Panc1 (cell line): ENCODE measurements at regions not wholly inside any gene's neighbourhood (a gene's known extent, or its start where the extent isn't known, plus 50 kb on each side); places are given as distances from the start of the nearest gene placed in this dataset.

Source experiments
- ATAC-seq: fragments of 200-7000 bp; cut with Tn5 transposase; 2 replicates; pipeline ENCODE4 v1.9.1; 2020; ENCODE audit warnings: mild to moderate bottlenecking, moderate library complexity
- BruUV-seq: library from RNA; stranded (reverse); fragments of 400-500 nt; replicated peaks from 2 replicates; lab custom pipeline; 2021; lab: Mats Ljungman, UMichigan
- CTCF ChIA-PET: fragments of 300-600 bp; sonication (Branson Sonifier 250); formaldehyde crosslinking; loops from one replicate; lab custom pipeline; 2022; ENCODE audit warnings: antibody characterized with exemption; lab: Charles Lee
- POLR2A ChIA-PET: fragments of 300-600 bp; sonication (Branson Sonifier 250); formaldehyde crosslinking; loops from one replicate; lab custom pipeline; 2022; ENCODE audit warnings: antibody characterized with exemption; lab: Charles Lee
- DNase-seq: peaks from one replicate; pipeline ENCODE4 v3.0.0-alpha.2; 2010; ENCODE audit warnings: low read depth, low spot score
- H3K27ac ChIP-seq: 2 replicates; pipeline ENCODE4 v1.5.1; 2011; ENCODE audit warnings: mild to moderate bottlenecking, low read length, inconsistent platforms
- H3K27me3 ChIP-seq: fragments of 200-500 bp; sonication (Bioruptor generic); 2 replicates; pipeline ENCODE4 v1.6.0; 2014; ENCODE audit warnings: low read length, inconsistent platforms; ENCODE audit not compliant: control insufficient read depth, insufficient read depth
- H3K36me3 ChIP-seq: fragments of 200-500 bp; sonication (Bioruptor generic); 2 replicates; pipeline ENCODE4 v1.5.1; 2014; ENCODE audit warnings: inconsistent platforms, mild to moderate bottlenecking, low read length, moderate library complexity; ENCODE audit not compliant: control insufficient read depth, insufficient read depth
- H3K4me1 ChIP-seq: 2 replicates; pipeline ENCODE4 v1.5.1; 2011; ENCODE audit warnings: inconsistent platforms, mild to moderate bottlenecking, low read length, moderate library complexity; ENCODE audit not compliant: control insufficient read depth, insufficient read depth
- H3K4me3 ChIP-seq, 2 experiments: 2 replicates each; pipeline ENCODE4 v1.5.1; 2011 to 2012; ENCODE audit warnings: low read depth in 2 of 2, low read length in 2 of 2, mild to moderate bottlenecking in 2 of 2, inconsistent platforms in 1 of 2, moderate library complexity in 1 of 2
- H3K9me3 ChIP-seq: fragments of 200-500 bp; sonication (Bioruptor generic); 2 replicates; pipeline ENCODE4 v1.5.1; 2014; ENCODE audit warnings: low read depth, mild to moderate bottlenecking, inconsistent platforms, low read length, moderate library complexity; ENCODE audit not compliant: control insufficient read depth, insufficient read depth
- POLR2AphosphoS5 ChIP-seq: IDR thresholded peaks from 2 replicates; pipeline ENCODE4 v1.6.1; 2012; ENCODE audit warnings: mild to moderate bottlenecking, low read depth, low read length, moderate library complexity
- SIN3A ChIP-seq: IDR thresholded peaks from 2 replicates; pipeline ENCODE4 v1.6.1; 2012; ENCODE audit warnings: low read depth, mild to moderate bottlenecking, low read length, moderate library complexity, borderline replicate concordance; ENCODE audit not compliant: insufficient read depth
- TCF7L2 ChIP-seq: IDR thresholded peaks from 2 replicates; pipeline ENCODE4 v1.6.1; 2011; ENCODE audit warnings: mild to moderate bottlenecking, low read depth, low read length, inconsistent platforms
- in situ Hi-C: cut with HindIII; loops from 2 replicates; pipeline ENCODE4 v1.10.0; 2016; ENCODE audit warnings: low sequenced_read_pairs, low pct_unique_long_range_greater_than_20kb
- intact Hi-C: fragments of 100-400 bp; cut with micrococcal nuclease; formaldehyde crosslinking; loops from one replicate; pipeline ENCODE4 v1.10.0; 2022; ENCODE audit not compliant: unreplicated experiment
- TF ChIP-seq, protein P1 (sequence below): fragments of 450-650 bp; IDR thresholded peaks from 2 replicates; pipeline ENCODE4 v1.5.1; 2017; ENCODE audit warnings: mild to moderate bottlenecking
- TF ChIP-seq, protein P2 (sequence below), 2 experiments: IDR thresholded peaks; 2 replicates each; pipeline ENCODE4 v1.6.1; 2011 to 2012; ENCODE audit warnings: low read depth in 2 of 2, control low read depth in 1 of 2, low read length in 1 of 2, mild to moderate bottlenecking in 1 of 2, moderate library complexity in 1 of 2; ENCODE audit not compliant: insufficient read depth in 1 of 2

DNA sequence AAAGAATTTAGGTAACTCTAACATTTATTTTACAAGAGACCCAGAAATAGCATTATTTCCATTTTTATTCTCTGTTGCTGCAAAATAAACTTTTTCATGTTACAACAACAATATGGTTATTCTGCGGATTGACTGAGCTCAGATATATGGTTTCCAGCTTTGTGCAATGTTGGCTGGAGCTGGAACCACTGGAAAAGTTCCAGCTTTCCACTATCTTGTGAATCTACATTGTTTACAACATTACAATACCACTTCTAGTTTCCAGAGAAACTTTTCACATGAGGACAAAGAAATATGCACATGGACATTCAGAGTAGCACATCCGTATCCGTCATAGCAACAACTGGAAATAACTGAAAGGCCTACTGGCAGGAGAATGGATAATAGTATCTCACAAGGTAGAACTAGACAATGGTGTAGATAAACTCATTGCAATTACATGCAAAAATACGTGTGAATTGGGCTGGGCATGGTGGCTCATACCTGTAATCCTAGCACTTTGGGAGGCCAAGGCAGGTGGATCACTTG, 436.1 kb upstream of the ADAMTS16 start:
- CTCF ChIA-PET, result no interaction called here
- TF ChIP-seq, protein P1, sequence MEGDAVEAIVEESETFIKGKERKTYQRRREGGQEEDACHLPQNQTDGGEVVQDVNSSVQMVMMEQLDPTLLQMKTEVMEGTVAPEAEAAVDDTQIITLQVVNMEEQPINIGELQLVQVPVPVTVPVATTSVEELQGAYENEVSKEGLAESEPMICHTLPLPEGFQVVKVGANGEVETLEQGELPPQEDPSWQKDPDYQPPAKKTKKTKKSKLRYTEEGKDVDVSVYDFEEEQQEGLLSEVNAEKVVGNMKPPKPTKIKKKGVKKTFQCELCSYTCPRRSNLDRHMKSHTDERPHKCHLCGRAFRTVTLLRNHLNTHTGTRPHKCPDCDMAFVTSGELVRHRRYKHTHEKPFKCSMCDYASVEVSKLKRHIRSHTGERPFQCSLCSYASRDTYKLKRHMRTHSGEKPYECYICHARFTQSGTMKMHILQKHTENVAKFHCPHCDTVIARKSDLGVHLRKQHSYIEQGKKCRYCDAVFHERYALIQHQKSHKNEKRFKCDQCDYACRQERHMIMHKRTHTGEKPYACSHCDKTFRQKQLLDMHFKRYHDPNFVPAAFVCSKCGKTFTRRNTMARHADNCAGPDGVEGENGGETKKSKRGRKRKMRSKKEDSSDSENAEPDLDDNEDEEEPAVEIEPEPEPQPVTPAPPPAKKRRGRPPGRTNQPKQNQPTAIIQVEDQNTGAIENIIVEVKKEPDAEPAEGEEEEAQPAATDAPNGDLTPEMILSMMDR, result no peak
- TF ChIP-seq SIN3A, result no peak
- no peak for TF ChIP-seq POLR2AphosphoS5
- TF ChIP-seq, protein P2, sequence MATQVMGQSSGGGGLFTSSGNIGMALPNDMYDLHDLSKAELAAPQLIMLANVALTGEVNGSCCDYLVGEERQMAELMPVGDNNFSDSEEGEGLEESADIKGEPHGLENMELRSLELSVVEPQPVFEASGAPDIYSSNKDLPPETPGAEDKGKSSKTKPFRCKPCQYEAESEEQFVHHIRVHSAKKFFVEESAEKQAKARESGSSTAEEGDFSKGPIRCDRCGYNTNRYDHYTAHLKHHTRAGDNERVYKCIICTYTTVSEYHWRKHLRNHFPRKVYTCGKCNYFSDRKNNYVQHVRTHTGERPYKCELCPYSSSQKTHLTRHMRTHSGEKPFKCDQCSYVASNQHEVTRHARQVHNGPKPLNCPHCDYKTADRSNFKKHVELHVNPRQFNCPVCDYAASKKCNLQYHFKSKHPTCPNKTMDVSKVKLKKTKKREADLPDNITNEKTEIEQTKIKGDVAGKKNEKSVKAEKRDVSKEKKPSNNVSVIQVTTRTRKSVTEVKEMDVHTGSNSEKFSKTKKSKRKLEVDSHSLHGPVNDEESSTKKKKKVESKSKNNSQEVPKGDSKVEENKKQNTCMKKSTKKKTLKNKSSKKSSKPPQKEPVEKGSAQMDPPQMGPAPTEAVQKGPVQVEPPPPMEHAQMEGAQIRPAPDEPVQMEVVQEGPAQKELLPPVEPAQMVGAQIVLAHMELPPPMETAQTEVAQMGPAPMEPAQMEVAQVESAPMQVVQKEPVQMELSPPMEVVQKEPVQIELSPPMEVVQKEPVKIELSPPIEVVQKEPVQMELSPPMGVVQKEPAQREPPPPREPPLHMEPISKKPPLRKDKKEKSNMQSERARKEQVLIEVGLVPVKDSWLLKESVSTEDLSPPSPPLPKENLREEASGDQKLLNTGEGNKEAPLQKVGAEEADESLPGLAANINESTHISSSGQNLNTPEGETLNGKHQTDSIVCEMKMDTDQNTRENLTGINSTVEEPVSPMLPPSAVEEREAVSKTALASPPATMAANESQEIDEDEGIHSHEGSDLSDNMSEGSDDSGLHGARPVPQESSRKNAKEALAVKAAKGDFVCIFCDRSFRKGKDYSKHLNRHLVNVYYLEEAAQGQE (IDR thresholded peaks at IDR 0.05; ENCODE audit: insufficient read depth in 1 of 2, low read depth in 2 of 2, low read length in 1 of 2), result no peak
- TF ChIP-seq TCF7L2, result no peak
- POLR2A ChIA-PET, result no interaction called here
- H3K27ac ChIP-seq, result no peak overlapping the region
- DNase-seq (no peak), ATAC-seq (no peak)
- H3K36me3 ChIP-seq, result no peaks in the 10 kb centered on the region
- no peak overlapping the region for H3K4me3 ChIP-seq
- H3K27me3 ChIP-seq, result no peaks in the 10 kb centered on the region; the same call in 1 of the 2 replicates
- intact Hi-C loops (no loop called here), in situ Hi-C loops (no loop called here)
- H3K4me1 ChIP-seq, result no peaks in the 10 kb centered on the region
- H3K9me3 ChIP-seq, result no peaks in the 10 kb centered on the region
- no TSS peak for BruUV-seq

DNA sequence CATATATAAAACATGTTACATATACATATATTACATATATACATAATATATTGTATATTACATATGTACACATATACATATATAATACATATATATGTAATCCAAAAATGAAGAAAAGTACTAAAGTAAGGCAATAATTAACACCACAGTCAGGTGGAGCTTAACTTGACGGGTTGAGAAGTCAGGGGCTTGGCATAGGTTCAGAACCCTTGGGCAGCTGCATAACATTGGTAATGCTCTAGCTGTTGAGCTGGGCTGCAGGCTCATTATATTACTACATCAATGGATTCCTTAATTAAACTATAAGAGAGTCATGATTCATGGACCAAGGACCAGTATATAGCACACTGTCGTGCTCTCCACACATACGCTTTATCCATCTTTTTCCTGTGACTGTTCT, 435.2 kb upstream of the ADAMTS16 start:
- intact Hi-C loops, result no loop called here
- ATAC-seq (no peak), DNase-seq (no peak)
- Histone ChIP-seq H3K27ac (no peak overlapping the region), H3K36me3 (no peaks in the 10 kb centered on the region), H3K9me3 (no peaks in the 10 kb centered on the region), H3K4me1 (no peaks in the 10 kb centered on the region), H3K27me3 (no peaks in the 10 kb centered on the region), H3K4me3 (no peak overlapping the region)
- ChIA-PET CTCF (no interaction called here), POLR2A (no interaction called here)
- in situ Hi-C loops, result no loop called here
- TF ChIP-seq TCF7L2 (no peak), SIN3A (no peak)
- TF ChIP-seq, protein P2 (IDR thresholded peaks at IDR 0.05; ENCODE audit: insufficient read depth in 1 of 2, low read depth in 2 of 2, low read length in 1 of 2), result no peak
- no TSS peak for BruUV-seq
